IMR-90 (cell line): ENCODE measurements at regions not wholly inside any gene's neighbourhood (a gene's known extent, or its start where the extent isn't known, plus 50 kb on each side); places are given as distances from the start of the nearest gene placed in this dataset.

Experiments used
- ATAC-seq: fragments of 200-7000 bp; cut with Tn5 transposase; 2 replicates; pipeline ENCODE4 v1.9.1; 2020; ENCODE audit warnings: low read depth, mild to moderate bottlenecking, moderate library complexity
- BruUV-seq: library from RNA; stranded (reverse); fragments of 400-500 nt; replicated peaks from 2 replicates; lab custom pipeline; 2021; lab: Mats Ljungman, UMichigan
- CTCF ChIA-PET: fragments of 300-600 bp; formaldehyde crosslinking; extraction: SDS; loops from one replicate; lab custom pipeline; 2021; ENCODE audit warnings: antibody characterized with exemption; lab: Yijun Ruan, JAX
- POLR2A ChIA-PET: fragments of 300-600 bp; sonication (Branson Sonifier 250); formaldehyde crosslinking; loops from one replicate; lab custom pipeline; 2022; ENCODE audit warnings: antibody characterized with exemption; ENCODE audit not compliant: unreplicated experiment; lab: Charles Lee
- DNase-seq: peaks from one replicate; pipeline ENCODE4 v3.0.0; 2013
- H2AFZ ChIP-seq: replicated peaks from 2 replicates; pipeline ENCODE3; 2013; ENCODE audit warnings: low read length, mild to moderate bottlenecking; ENCODE audit not compliant: poor library complexity
- H2AK5ac ChIP-seq: 2 replicates; pipeline ENCODE4 v1.6.1; 2013; ENCODE audit warnings: low read depth, low read length, inconsistent platforms
- H2AK9ac ChIP-seq: replicated peaks from 2 replicates; pipeline ENCODE3; 2013; ENCODE audit warnings: mild to moderate bottlenecking, low read depth, low read length, moderate library complexity; ENCODE audit not compliant: poor library complexity
- H2BK120ac ChIP-seq: 2 replicates; pipeline ENCODE4 v1.6.1; 2013; ENCODE audit warnings: low read depth, low read length, inconsistent platforms
- H2BK15ac ChIP-seq: 3 replicates; pipeline ENCODE4 v1.6.1; 2013; ENCODE audit warnings: low read depth, low read length, inconsistent platforms
- H2BK20ac ChIP-seq: 2 replicates; pipeline ENCODE4 v1.6.1; 2013; ENCODE audit warnings: low read depth, mild to moderate bottlenecking, inconsistent platforms, low read length, moderate library complexity
- H2BK5ac ChIP-seq: 2 replicates; pipeline ENCODE4 v1.6.1; 2013; ENCODE audit warnings: mild to moderate bottlenecking, low read depth, low read length, inconsistent platforms; ENCODE audit not compliant: poor library complexity, severe bottlenecking
- H3K14ac ChIP-seq: replicated peaks from 2 replicates; pipeline ENCODE4 v1.6.1; 2013; ENCODE audit warnings: low read depth, low read length, inconsistent platforms
- H3K18ac ChIP-seq: 2 replicates; pipeline ENCODE4 v1.6.1; 2013; ENCODE audit warnings: low read depth, low read length, control low read depth
- H3K23ac ChIP-seq: 2 replicates; pipeline ENCODE4 v1.6.1; 2013; ENCODE audit warnings: low read depth, low read length, inconsistent platforms
- H3K27ac ChIP-seq: 2 replicates; pipeline ENCODE4 v1.5.1; 2013; ENCODE audit warnings: mild to moderate bottlenecking, control low read depth, low read length; ENCODE audit not compliant: insufficient read depth
- H3K27me3 ChIP-seq: 2 replicates; pipeline ENCODE4 v1.6.1; 2013; ENCODE audit warnings: low read length; ENCODE audit not compliant: control insufficient read depth, insufficient read depth
- H3K36me3 ChIP-seq: 2 replicates; pipeline ENCODE4 v1.6.1; 2013; ENCODE audit warnings: low read length, mixed read lengths; ENCODE audit not compliant: control insufficient read depth, insufficient read depth
- H3K4ac ChIP-seq: 2 replicates; pipeline ENCODE4 v1.6.1; 2013; ENCODE audit warnings: low read depth, low read length, inconsistent platforms
- H3K4me1 ChIP-seq: 2 replicates; pipeline ENCODE4 v1.6.1; 2013; ENCODE audit warnings: low read length, mixed read lengths; ENCODE audit not compliant: control insufficient read depth, insufficient read depth
- H3K4me2 ChIP-seq: 2 replicates; pipeline ENCODE4 v1.6.1; 2013; ENCODE audit warnings: low read depth, mild to moderate bottlenecking, control low read depth, low read length, moderate library complexity
- H3K4me3 ChIP-seq: 2 replicates; pipeline ENCODE4 v1.5.1; 2013; ENCODE audit warnings: low read depth, mild to moderate bottlenecking, control low read depth, low read length, moderate library complexity; ENCODE audit not compliant: insufficient read depth
- H3K56ac ChIP-seq: 2 replicates; pipeline ENCODE4 v1.6.1; 2013; ENCODE audit warnings: low read length, inconsistent platforms; ENCODE audit not compliant: insufficient read depth; ENCODE audit errors: extremely low read depth
- H3K79me1 ChIP-seq, 2 experiments: 2 replicates each; pipeline ENCODE4 v1.6.1; 2013; ENCODE audit warnings: low read length in 2 of 2, inconsistent platforms in 1 of 2, low read depth in 1 of 2
- H3K9ac ChIP-seq: 2 replicates; pipeline ENCODE4 v1.6.1; 2013; ENCODE audit warnings: low read depth, low read length, control low read depth
- H3K9me1 ChIP-seq: 2 replicates; pipeline ENCODE4 v1.6.1; 2013; ENCODE audit warnings: low read length, inconsistent platforms; ENCODE audit not compliant: insufficient read depth
- H3K9me3 ChIP-seq: 2 replicates; pipeline ENCODE4 v1.6.1; 2013; ENCODE audit warnings: low read length; ENCODE audit not compliant: control insufficient read depth, insufficient read depth
- H4K20me1 ChIP-seq: 2 replicates; pipeline ENCODE4 v1.6.1; 2013; ENCODE audit warnings: low read length, inconsistent platforms; ENCODE audit not compliant: insufficient read depth
- H4K5ac ChIP-seq: 2 replicates; pipeline ENCODE4 v1.6.1; 2013; ENCODE audit warnings: mild to moderate bottlenecking, low read depth, low read length, control low read depth
- H4K8ac ChIP-seq, 2 experiments: 2 replicates each; pipeline ENCODE4 v1.6.1; 2013; ENCODE audit warnings: low read depth in 2 of 2, low read length in 2 of 2, control low read depth in 1 of 2, inconsistent platforms in 1 of 2
- H4K91ac ChIP-seq: 2 replicates; pipeline ENCODE4 v1.6.1; 2013; ENCODE audit warnings: low read depth, low read length, inconsistent platforms; ENCODE audit not compliant: insufficient read depth
- BHLHE40 ChIP-seq: fragments of 150-350 bp; IDR thresholded peaks from 2 replicates; pipeline ENCODE4 v1.6.1; 2016; ENCODE audit warnings: mild to moderate bottlenecking, low read depth, low read length
- CHD1 ChIP-seq: IDR thresholded peaks from 2 replicates; pipeline ENCODE4 v1.6.1; 2012; ENCODE audit warnings: low read depth, low read length, improper control_type of control experiment
- MAZ ChIP-seq: IDR thresholded peaks from 2 replicates; pipeline ENCODE4 v1.6.1; 2012; ENCODE audit warnings: low read depth, mild to moderate bottlenecking, low read length, improper control_type of control experiment, moderate library complexity, borderline replicate concordance
- MXI1 ChIP-seq: IDR thresholded peaks from 2 replicates; pipeline ENCODE4 v1.6.1; 2012; ENCODE audit warnings: low read depth, mild to moderate bottlenecking, low read length, moderate library complexity, borderline replicate concordance
- NFE2L2 ChIP-seq: fragments of 150-350 bp; IDR thresholded peaks from 2 replicates; pipeline ENCODE4 v1.6.1; 2016; ENCODE audit warnings: low read depth, mild to moderate bottlenecking, low read length
- POLR2A ChIP-seq: IDR thresholded peaks from 2 replicates; pipeline ENCODE4 v1.6.1; 2012; ENCODE audit warnings: mild to moderate bottlenecking, low read depth, low read length
- RCOR1 ChIP-seq: IDR thresholded peaks from 2 replicates; pipeline ENCODE4 v1.6.1; 2012; ENCODE audit warnings: mild to moderate bottlenecking, low read length, improper control_type of control experiment; ENCODE audit not compliant: insufficient replicate concordance
- USF2 ChIP-seq: fragments of 150-350 bp; IDR thresholded peaks from 2 replicates; pipeline ENCODE4 v1.6.1; 2017; ENCODE audit warnings: mild to moderate bottlenecking, antibody characterized with exemption, low read length, low read depth
- WGBS, 2 experiments: methylation state at CpG; one replicate each; pipeline versions ENCODE4 v1.1.5 to v1.1.7; 2013; ENCODE audit warnings: missing lambda C conversion rate in 2 of 2; ENCODE audit not compliant: insufficient read length in 1 of 2; ENCODE audit errors: extremely low coverage in 2 of 2; 5-methylcytosine and 5-hydroxymethylcytosine counted together
- dilution Hi-C: fragments of 300-500 bp; cut with HindIII; formaldehyde crosslinking; loops from one replicate; pipeline ENCODE4 v1.14.3; 2018; ENCODE audit warnings: low sequenced_read_pairs; ENCODE audit not compliant: unreplicated experiment
- in situ Hi-C: fragments of 300-500 bp; cut with MboI; formaldehyde crosslinking; loops from 3 replicates; pipeline ENCODE4 v1.14.3; 2019; ENCODE audit warnings: low sequenced_read_pairs, inconsistent platforms, mixed read lengths
- intact Hi-C: fragments of 100-400 bp; cut with micrococcal nuclease; formaldehyde crosslinking; loops from 2 replicates; pipeline ENCODE4 v1.10.0; 2022

DNA sequence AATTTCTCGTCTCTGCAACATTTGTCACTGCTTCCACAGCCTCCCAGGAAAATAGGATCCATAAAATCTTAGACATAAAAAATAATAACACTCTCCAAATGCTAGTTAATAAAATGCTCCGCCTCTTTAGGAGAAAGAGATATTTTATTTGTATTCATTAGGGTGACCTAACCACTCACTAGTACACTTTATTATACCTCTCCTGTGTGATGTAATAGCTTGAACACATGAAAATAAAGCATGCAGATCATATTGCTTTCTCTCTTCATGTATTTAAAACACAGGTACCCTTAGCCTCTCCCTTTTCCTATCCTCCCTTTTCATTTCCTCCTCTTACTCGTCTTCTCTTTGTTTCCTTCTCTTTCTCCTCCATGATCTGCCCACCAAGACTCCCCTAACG is 694.2 kb downstream of the EPHA4 start:
- in situ Hi-C loops (no loop called here), intact Hi-C loops (no loop called here), dilution Hi-C loops (no loop called here)
- no peak overlapping the region for H2BK120ac ChIP-seq
- no peak overlapping the region for H2BK15ac ChIP-seq
- DNase-seq (no peak), ATAC-seq (no peak)
- no peak overlapping the region for H3K14ac ChIP-seq
- no peak overlapping the region for H3K4me2 ChIP-seq
- WGBS, 2 experiments = 100% methylated on average over 1 of the region's 4 CpGs; no CpG with 5 or more reads in 1 of the 2 experiments
- H3K36me3 ChIP-seq = no peaks in the 10 kb centered on the region
- no TSS peak for BruUV-seq
- POLR2A ChIA-PET = no interaction called here
- H3K4me1 ChIP-seq = no peaks in the 10 kb centered on the region
- H3K9me1 ChIP-seq = no peaks in the 10 kb centered on the region
- H2BK5ac ChIP-seq = no peak overlapping the region
- H3K9me3 ChIP-seq = no peaks in the 10 kb centered on the region
- no peak overlapping the region for H4K91ac ChIP-seq
- no peak for TF ChIP-seq RCOR1
- no peak for TF ChIP-seq CHD1
- no peak for TF ChIP-seq POLR2A
- no peak for TF ChIP-seq USF2
- TF ChIP-seq MXI1 = no peak
- no peak for TF ChIP-seq MAZ
- no peak for TF ChIP-seq BHLHE40
- TF ChIP-seq NFE2L2 = no peak
- no peaks in the 10 kb centered on the region for H3K27me3 ChIP-seq
- H2AFZ ChIP-seq = no peak overlapping the region
- H3K9ac ChIP-seq = no peak overlapping the region
- H3K18ac ChIP-seq = no peak overlapping the region
- no peak overlapping the region for H3K4ac ChIP-seq
- no peak overlapping the region for H2BK20ac ChIP-seq
- H4K8ac ChIP-seq = no peak overlapping the region
- H3K23ac ChIP-seq = no peak overlapping the region
- no peak overlapping the region for H2AK9ac ChIP-seq
- H3K27ac ChIP-seq = no peak overlapping the region
- CTCF ChIA-PET = interaction anchor here (0.6 to 1.2 kb wide), 3 partner anchors 9 to 35 kb away, joined by 3 read pairs; no protein-coding TSS in a partner anchor
- H4K20me1 ChIP-seq = no peaks in the 10 kb centered on the region
- H3K56ac ChIP-seq = no peak overlapping the region
- no peak overlapping the region for H4K5ac ChIP-seq
- no peak overlapping the region for H2AK5ac ChIP-seq
- no peaks in the 10 kb centered on the region for H3K79me1 ChIP-seq
- H3K4me3 ChIP-seq = no peak overlapping the region
